GM23248 (cell line): ENCODE measurements at regions not wholly inside any gene's neighbourhood (a gene's known extent, or its start where the extent isn't known, plus 50 kb on each side); places are given as distances from the start of the nearest gene placed in this dataset.

Experiments used
- DNase-seq: peaks from one replicate; pipeline ENCODE4 v3.0.0-alpha.2; 2015
- H2AFZ ChIP-seq: fragments of 200-600 bp; sonication (generic); 2 replicates; pipeline ENCODE4 v1.6.1; 2016; ENCODE audit warnings: antibody characterized with exemption
- H3F3A ChIP-seq: fragments of 200-600 bp; sonication (generic); 2 replicates; pipeline ENCODE4 v1.6.1; 2016; ENCODE audit warnings: mild to moderate bottlenecking, antibody characterized with exemption, mixed run types; ENCODE audit not compliant: insufficient read depth
- H3K27ac ChIP-seq: fragments of 200-600 bp; sonication (generic); 2 replicates; pipeline ENCODE4 v1.5.1; 2016; ENCODE audit warnings: mild to moderate bottlenecking
- H3K27me3 ChIP-seq: fragments of 200-600 bp; sonication (generic); replicated peaks from 2 replicates; pipeline ENCODE4 v1.6.1; 2016; ENCODE audit warnings: mild to moderate bottlenecking; ENCODE audit not compliant: insufficient read depth
- H3K36me3 ChIP-seq: fragments of 200-600 bp; sonication (generic); 2 replicates; pipeline ENCODE4 v1.6.1; 2016; ENCODE audit warnings: low read depth, mild to moderate bottlenecking
- H3K4me1 ChIP-seq: fragments of 200-600 bp; sonication (generic); 2 replicates; pipeline ENCODE4 v1.6.1; 2016; ENCODE audit warnings: mild to moderate bottlenecking; ENCODE audit not compliant: insufficient read depth
- H3K4me2 ChIP-seq: fragments of 200-600 bp; sonication (generic); one replicate; pipeline ENCODE4 v1.6.1; 2016; ENCODE audit warnings: mild to moderate bottlenecking; ENCODE audit not compliant: unreplicated experiment
- H3K4me3 ChIP-seq: fragments of 200-600 bp; sonication (generic); 2 replicates; pipeline ENCODE4 v1.5.1; 2016; ENCODE audit warnings: mild to moderate bottlenecking
- H3K79me2 ChIP-seq: fragments of 200-600 bp; sonication (generic); 2 replicates; pipeline ENCODE4 v1.6.1; 2016; ENCODE audit warnings: mild to moderate bottlenecking; ENCODE audit not compliant: insufficient read depth
- H3K9ac ChIP-seq: fragments of 200-600 bp; sonication (generic); 2 replicates; pipeline ENCODE4 v1.6.1; 2016; ENCODE audit warnings: mild to moderate bottlenecking
- H3K9me2 ChIP-seq: fragments of 200-600 bp; sonication (generic); 2 replicates; pipeline ENCODE4 v1.6.1; 2016; ENCODE audit warnings: mixed run types, mild to moderate bottlenecking, moderate library complexity; ENCODE audit not compliant: insufficient read depth
- H3K9me3 ChIP-seq: fragments of 200-600 bp; sonication (generic); one replicate; pipeline ENCODE4 v1.6.1; 2017; ENCODE audit warnings: low read depth
- H4K20me1 ChIP-seq: fragments of 200-600 bp; sonication (generic); 2 replicates; pipeline ENCODE4 v1.6.0; 2016; ENCODE audit not compliant: insufficient read depth
- EZH2 ChIP-seq: fragments of 200-600 bp; sonication (generic); IDR thresholded peaks from 2 replicates; pipeline ENCODE4 v1.6.1; 2018; ENCODE audit warnings: antibody characterized with exemption, mild to moderate bottlenecking; ENCODE audit not compliant: insufficient read depth, poor library complexity, severe bottlenecking
- EZH2phosphoT487 ChIP-seq: fragments of 200-600 bp; sonication (generic); IDR thresholded peaks from 2 replicates; pipeline ENCODE4 v1.6.1; 2018; ENCODE audit warnings: antibody characterized with exemption, moderate library complexity, mild to moderate bottlenecking, low read depth; ENCODE audit not compliant: insufficient read depth
- WGBS, 2 experiments: methylation state at CpG; one replicate each; pipeline ENCODE4 v1.1.6; 2015 to 2017; ENCODE audit warnings: low lambda C conversion rate in 2 of 2, low coverage in 1 of 2; ENCODE audit errors: missing lambda C conversion rate in 2 of 2; 5-methylcytosine and 5-hydroxymethylcytosine counted together
- in situ Hi-C: fragments of 300-500 bp; cut with MboI; formaldehyde crosslinking; loops from 2 replicates; pipeline ENCODE4 v1.15.0; 2020

- Histone ChIP-seq H3F3A (no peaks in the 10 kb centered on the region), H2AFZ (no peak overlapping the region), H3K27ac (no peak overlapping the region), H3K9me3 (no peaks in the 10 kb centered on the region), H3K36me3 (no peaks in the 10 kb centered on the region), H3K4me1 (no peaks in the 10 kb centered on the region), H3K9me2 (no peaks in the 10 kb centered on the region), H3K4me2 (no peak overlapping the region), H3K79me2 (no peaks in the 10 kb centered on the region), H3K9ac (no peak overlapping the region), H4K20me1 (no peaks in the 10 kb centered on the region), H3K4me3 (no peak overlapping the region), H3K27me3 (no peaks in the 10 kb centered on the region)
- WGBS, 2 experiments: 7 to 20% methylated on average over 1 of the region's 1 CpG
- in situ Hi-C loops: no loop called here
- no peak for TF ChIP-seq EZH2
- TF ChIP-seq EZH2phosphoT487: no peak
- peak; percentile 19 for DNase-seq
Measured at GRCh38 chrX:10085223-10085622, 71.6 kb upstream of the CLCN4 start.

- H3K9ac ChIP-seq: no peak overlapping the region
- in situ Hi-C loops: no loop called here
- no peaks in the 10 kb centered on the region for H4K20me1 ChIP-seq
- no peak overlapping the region for H3K27ac ChIP-seq
- H3K9me3 ChIP-seq: no peaks in the 10 kb centered on the region
- H3K79me2 ChIP-seq: no peaks in the 10 kb centered on the region
- no peaks in the 10 kb centered on the region for H3K4me1 ChIP-seq
- no peaks in the 10 kb centered on the region for H3K36me3 ChIP-seq
- H3F3A ChIP-seq: no peaks in the 10 kb centered on the region
- no peaks in the 10 kb centered on the region for H3K27me3 ChIP-seq
- H3K9me2 ChIP-seq: no peaks in the 10 kb centered on the region
- DNase-seq: no peak
- 40 to 48% methylated on average over 6 to 7 of the region's 8 CpGs for WGBS, 2 experiments
- H3K4me2 ChIP-seq: no peak overlapping the region
- H3K4me3 ChIP-seq: no peak overlapping the region
- no peak overlapping the region for H2AFZ ChIP-seq
- TF ChIP-seq EZH2phosphoT487 (no peak), EZH2 (no peak)
Measured at GRCh38 chrX:10086676-10087075, 70.1 kb upstream of the CLCN4 start.

GRCh38 chrX:10087391-10087790, 69.4 kb upstream of the CLCN4 start:
- Histone ChIP-seq H3F3A (no peaks in the 10 kb centered on the region), H3K9ac (no peak overlapping the region), H3K9me3 (no peaks in the 10 kb centered on the region), H3K4me3 (no peak overlapping the region), H3K4me1 (no peaks in the 10 kb centered on the region), H3K27me3 (no peaks in the 10 kb centered on the region), H3K9me2 (no peaks in the 10 kb centered on the region), H3K4me2 (no peak overlapping the region), H2AFZ (no peak overlapping the region), H3K79me2 (no peaks in the 10 kb centered on the region), H4K20me1 (no peaks in the 10 kb centered on the region), H3K27ac (no peak overlapping the region), H3K36me3 (no peaks in the 10 kb centered on the region)
- WGBS, 2 experiments: 96 to 99% methylated on average over 7 to 9 of the region's 9 CpGs
- no peak for DNase-seq
- in situ Hi-C loops: no loop called here
- TF ChIP-seq EZH2: no peak
- no peak for TF ChIP-seq EZH2phosphoT487

GRCh38 chrX:10089378-10089795, 67.4 kb upstream of the CLCN4 start:
- no peak overlapping the region for H3K27ac ChIP-seq
- no peak overlapping the region for H3K4me2 ChIP-seq
- in situ Hi-C loops: no loop called here
- no peaks in the 10 kb centered on the region for H3F3A ChIP-seq
- H3K36me3 ChIP-seq: no peaks in the 10 kb centered on the region
- TF ChIP-seq EZH2 (no peak), EZH2phosphoT487 (no peak)
- H4K20me1 ChIP-seq: no peaks in the 10 kb centered on the region
- no peak overlapping the region for H3K4me3 ChIP-seq
- H3K4me1 ChIP-seq: no peaks in the 10 kb centered on the region
- H3K79me2 ChIP-seq: no peaks in the 10 kb centered on the region
- WGBS, 2 experiments: 92 to 97% methylated on average over 3 of the region's 3 CpGs
- H3K9ac ChIP-seq: no peak overlapping the region
- H3K9me2 ChIP-seq: no peaks in the 10 kb centered on the region
- no peaks in the 10 kb centered on the region for H3K9me3 ChIP-seq
- no peaks in the 10 kb centered on the region for H3K27me3 ChIP-seq
- no peak overlapping the region for H2AFZ ChIP-seq
- DNase-seq: no peak

- Histone ChIP-seq H3K36me3 (no peaks in the 10 kb centered on the region), H3K27ac (no peak overlapping the region), H3K27me3 (no peaks in the 10 kb centered on the region), H3K4me1 (no peaks in the 10 kb centered on the region), H4K20me1 (no peaks in the 10 kb centered on the region), H3K79me2 (no peaks in the 10 kb centered on the region), H3K9me3 (no peaks in the 10 kb centered on the region), H3K4me2 (no peak overlapping the region), H2AFZ (no peak overlapping the region), H3K4me3 (no peak overlapping the region), H3K9me2 (no peaks in the 10 kb centered on the region), H3F3A (no peaks in the 10 kb centered on the region), H3K9ac (no peak overlapping the region)
- no peak for DNase-seq
- TF ChIP-seq EZH2: no peak
- TF ChIP-seq EZH2phosphoT487: no peak
- in situ Hi-C loops: no loop called here
- WGBS, 2 experiments: 91 to 95% methylated on average over 11 of the region's 11 CpGs
Measured at GRCh38 chrX:10090319-10090718, 66.5 kb upstream of the CLCN4 start.
